Suprapubic skin (tissue), 4 donors: ENCODE measurements at regions not wholly inside any gene's neighbourhood (a gene's known extent, or its start where the extent isn't known, plus 50 kb on each side); places are given as distances from the start of the nearest gene placed in this dataset.

Source experiments
- DNase-seq, 2 donors: peaks; one replicate each; pipeline ENCODE4 v3.0.0-alpha.2; 2019; ENCODE audit warnings: low spot score in 2 of 2
- H3K27ac ChIP-seq: fragments of 200-600 bp; sonication (generic); one replicate; pipeline ENCODE4 v1.5.1; 2019
- H3K27me3 ChIP-seq: fragments of 200-600 bp; sonication (generic); one replicate; pipeline ENCODE4 v1.5.1; 2019
- H3K36me3 ChIP-seq: fragments of 200-600 bp; sonication (generic); one replicate; pipeline ENCODE4 v1.5.1; 2019
- H3K4me1 ChIP-seq: fragments of 200-600 bp; sonication (generic); one replicate; pipeline ENCODE4 v1.5.1; 2019
- H3K4me3 ChIP-seq: fragments of 200-600 bp; sonication (generic); one replicate; pipeline ENCODE4 v1.5.1; 2019; ENCODE audit warnings: mild to moderate bottlenecking
- H3K9me3 ChIP-seq: fragments of 200-600 bp; sonication (generic); one replicate; pipeline ENCODE4 v1.5.1; 2019
- EP300 ChIP-seq: sonication (generic); formaldehyde crosslinking; IDR thresholded peaks from one replicate; pipeline ENCODE4 v1.6.1; 2017; ENCODE audit warnings: antibody characterized with exemption
- POLR2A ChIP-seq, 2 donors: fragments of 450-650 bp; IDR thresholded peaks; one replicate each; pipeline ENCODE4 v1.6.1; 2017; ENCODE audit warnings: antibody characterized with exemption in 2 of 2, mild to moderate bottlenecking in 2 of 2, moderate library complexity in 2 of 2
- POLR2AphosphoS5 ChIP-seq, 3 donors: sonication (generic); formaldehyde crosslinking; IDR thresholded peaks; one replicate each; pipeline ENCODE4 v1.6.1; 2017; ENCODE audit warnings: antibody characterized with exemption in 3 of 3
- WGBS: methylation state at CpG from one replicate; pipeline ENCODE4 v1.1.5; 2018; 5-methylcytosine and 5-hydroxymethylcytosine counted together
- TF ChIP-seq, protein P1 (sequence below), 2 donors: fragments of 200-600 bp in 1 of 2; fragments of 450-650 bp in 1 of 2; sonication (generic) in 1 of 2; IDR thresholded peaks; one replicate each; pipeline ENCODE4 v1.5.1; 2016 to 2019; ENCODE audit warnings: antibody characterized with exemption in 2 of 2, mild to moderate bottlenecking in 1 of 2, moderate library complexity in 1 of 2

DNA sequence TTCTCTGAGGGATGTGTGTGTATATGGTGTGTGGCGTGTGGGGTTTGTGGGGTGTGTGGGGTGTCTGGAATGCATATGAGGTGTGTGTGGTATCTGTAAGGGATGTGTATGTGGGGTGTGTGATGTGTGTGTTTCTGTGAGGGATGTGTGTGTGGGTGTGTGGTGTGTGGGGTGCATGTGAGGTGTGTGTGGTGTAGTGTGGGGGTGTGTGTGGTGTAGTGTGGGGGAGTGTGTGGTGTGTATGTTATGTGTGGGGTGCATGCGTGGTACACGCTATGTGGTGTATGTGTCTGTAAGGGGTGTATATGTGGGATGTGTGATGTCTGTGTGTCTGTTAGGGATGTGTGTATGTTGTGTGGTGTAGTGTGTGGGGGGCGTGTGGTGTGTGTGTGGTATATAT is 300.0 kb downstream of the FGF9 start:
- Histone ChIP-seq H3K4me3 (no peak overlapping the region), H3K27me3 (no peaks in the 10 kb centered on the region), H3K27ac (no peak overlapping the region), H3K9me3 (no peaks in the 10 kb centered on the region), H3K36me3 (no peaks in the 10 kb centered on the region), H3K4me1 (no peaks in the 10 kb centered on the region)
- DNase-seq: no peak
- WGBS: 91% methylated on average over 4 of the region's 4 CpGs
- TF ChIP-seq POLR2AphosphoS5 (IDR thresholded peaks at IDR 0.05): no peak
- no peak for TF ChIP-seq POLR2A (IDR thresholded peaks at IDR 0.05)
- TF ChIP-seq EP300: no peak
- TF ChIP-seq, protein P1, sequence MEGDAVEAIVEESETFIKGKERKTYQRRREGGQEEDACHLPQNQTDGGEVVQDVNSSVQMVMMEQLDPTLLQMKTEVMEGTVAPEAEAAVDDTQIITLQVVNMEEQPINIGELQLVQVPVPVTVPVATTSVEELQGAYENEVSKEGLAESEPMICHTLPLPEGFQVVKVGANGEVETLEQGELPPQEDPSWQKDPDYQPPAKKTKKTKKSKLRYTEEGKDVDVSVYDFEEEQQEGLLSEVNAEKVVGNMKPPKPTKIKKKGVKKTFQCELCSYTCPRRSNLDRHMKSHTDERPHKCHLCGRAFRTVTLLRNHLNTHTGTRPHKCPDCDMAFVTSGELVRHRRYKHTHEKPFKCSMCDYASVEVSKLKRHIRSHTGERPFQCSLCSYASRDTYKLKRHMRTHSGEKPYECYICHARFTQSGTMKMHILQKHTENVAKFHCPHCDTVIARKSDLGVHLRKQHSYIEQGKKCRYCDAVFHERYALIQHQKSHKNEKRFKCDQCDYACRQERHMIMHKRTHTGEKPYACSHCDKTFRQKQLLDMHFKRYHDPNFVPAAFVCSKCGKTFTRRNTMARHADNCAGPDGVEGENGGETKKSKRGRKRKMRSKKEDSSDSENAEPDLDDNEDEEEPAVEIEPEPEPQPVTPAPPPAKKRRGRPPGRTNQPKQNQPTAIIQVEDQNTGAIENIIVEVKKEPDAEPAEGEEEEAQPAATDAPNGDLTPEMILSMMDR (IDR thresholded peaks at IDR 0.05): no peak

DNA sequence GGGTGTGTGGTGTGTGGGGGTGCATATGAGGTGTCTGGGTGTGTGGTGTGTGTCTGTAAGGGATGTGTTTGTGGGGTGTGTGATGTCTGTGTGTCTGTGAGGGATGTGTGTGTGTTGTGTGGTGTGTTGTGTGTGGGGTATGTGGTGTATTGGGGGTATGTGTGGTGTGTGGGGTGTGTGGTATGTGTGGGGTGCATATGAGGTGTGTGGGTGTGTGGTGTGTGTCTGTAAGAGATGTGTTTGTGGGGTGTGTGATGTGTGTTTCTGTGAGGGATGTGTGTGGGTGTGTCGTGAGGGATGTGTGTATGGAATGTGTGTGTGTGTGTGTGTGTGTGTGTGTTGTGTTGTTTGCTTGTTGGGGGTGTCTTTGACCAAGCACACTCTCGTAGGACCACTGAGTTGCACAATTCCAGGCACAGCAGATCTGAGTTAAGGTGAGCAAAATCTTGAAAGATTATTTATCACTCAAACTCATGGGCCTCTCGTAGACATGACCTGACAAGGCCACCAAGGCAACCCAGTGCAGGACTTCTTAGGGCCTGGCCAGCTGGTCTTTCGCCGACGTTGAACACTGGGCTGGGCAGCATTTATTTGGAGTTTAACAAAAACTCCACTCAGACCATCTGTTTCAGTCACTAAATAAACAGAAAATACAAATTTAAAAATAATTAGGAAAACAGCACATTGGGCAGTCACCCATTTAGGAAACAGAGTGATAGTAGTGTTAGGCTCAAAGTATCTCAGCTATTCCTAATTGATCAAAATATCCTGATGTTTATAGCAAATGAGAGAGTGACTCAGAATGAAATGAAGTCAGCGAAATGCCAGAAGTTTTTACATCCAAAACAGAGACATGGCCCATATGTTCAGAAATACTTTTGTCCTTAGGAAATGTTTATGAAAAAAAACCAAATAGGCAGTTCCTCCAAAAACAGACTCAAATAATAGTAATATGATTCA is 301.1 kb downstream of the FGF9 start:
- Histone ChIP-seq H3K9me3 (no peaks in the 10 kb centered on the region), H3K27me3 (no peaks in the 10 kb centered on the region), H3K4me1 (no peaks in the 10 kb centered on the region), H3K36me3 (no peaks in the 10 kb centered on the region), H3K4me3 (no peak overlapping the region), H3K27ac (no peak overlapping the region)
- 58% methylated on average over 7 of the region's 7 CpGs for WGBS
- DNase-seq: no peak
- TF ChIP-seq EP300: no peak
- TF ChIP-seq, protein P1 (IDR thresholded peaks at IDR 0.05): no peak
- no peak for TF ChIP-seq POLR2AphosphoS5 (IDR thresholded peaks at IDR 0.05)
- no peak for TF ChIP-seq POLR2A (IDR thresholded peaks at IDR 0.05)

DNA sequence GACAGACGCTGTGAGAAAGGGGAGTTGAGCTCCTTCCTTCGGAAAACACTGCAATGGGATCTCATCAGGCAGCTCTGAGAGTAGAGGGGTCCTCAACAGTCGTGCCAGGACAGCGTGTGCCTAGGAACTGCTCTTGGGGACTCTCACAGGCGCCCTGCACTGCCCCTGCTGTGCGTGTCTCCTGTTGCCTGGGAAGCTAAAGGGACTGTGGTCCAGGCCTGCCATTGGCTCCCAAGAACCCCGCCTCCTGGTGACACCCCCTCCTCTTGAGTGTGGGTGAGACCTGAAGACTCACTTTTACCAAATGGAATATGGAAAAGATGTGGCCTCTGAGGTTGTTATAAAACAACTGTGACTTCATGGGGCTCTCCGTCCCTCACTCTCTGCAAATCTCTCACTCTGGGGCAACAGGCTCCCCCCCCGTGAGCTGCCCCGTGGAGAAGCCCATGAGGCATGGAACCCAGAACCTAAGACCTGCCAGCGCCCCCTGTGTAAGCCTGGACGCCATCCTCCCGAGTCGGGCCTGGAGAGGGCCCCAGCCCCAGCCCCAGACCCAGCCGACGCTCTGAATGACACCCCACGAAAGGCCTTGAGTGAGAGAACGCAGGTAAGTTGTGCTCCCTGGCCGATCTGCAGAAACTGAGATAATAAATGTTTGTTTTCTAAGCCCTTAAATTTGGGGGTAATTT is 302.7 kb downstream of the FGF9 start:
- Histone ChIP-seq H3K9me3 (no peaks in the 10 kb centered on the region), H3K27ac (no peak overlapping the region), H3K4me3 (no peak overlapping the region), H3K36me3 (no peaks in the 10 kb centered on the region), H3K27me3 (no peaks in the 10 kb centered on the region), H3K4me1 (no peaks in the 10 kb centered on the region)
- 89% methylated on average over 16 of the region's 19 CpGs for WGBS
- TF ChIP-seq EP300: no peak
- TF ChIP-seq POLR2A (IDR thresholded peaks at IDR 0.05): no peak
- TF ChIP-seq, protein P1 (IDR thresholded peaks at IDR 0.05): no peak
- no peak for TF ChIP-seq POLR2AphosphoS5 (IDR thresholded peaks at IDR 0.05)
- no peak for DNase-seq

DNA sequence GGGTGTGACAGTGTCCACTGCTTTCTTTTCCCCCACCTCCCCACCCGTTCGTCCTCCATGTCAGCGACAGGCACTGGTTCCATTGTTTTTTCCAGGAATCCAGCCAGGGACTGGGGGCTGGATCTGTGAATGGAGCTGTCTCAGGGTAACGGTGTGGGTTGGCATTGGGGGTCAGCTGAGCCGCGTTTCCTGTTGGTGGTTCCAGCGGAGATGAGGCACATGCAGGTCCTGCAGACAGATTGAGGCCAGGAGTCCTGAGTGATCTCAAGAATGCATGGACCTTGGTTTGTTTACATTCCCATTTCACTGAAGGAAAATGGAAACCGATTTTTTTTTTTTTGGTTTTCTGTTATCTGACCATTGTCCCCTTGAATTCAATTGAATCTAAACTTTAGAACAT is 303.9 kb downstream of the FGF9 start:
- WGBS: 86% methylated on average over 8 of the region's 8 CpGs
- DNase-seq: no peak
- H3K36me3 ChIP-seq: no peaks in the 10 kb centered on the region
- TF ChIP-seq, protein P1 (IDR thresholded peaks at IDR 0.05): no peak
- TF ChIP-seq EP300 (no peak), POLR2A (IDR thresholded peaks at IDR 0.05) (no peak), POLR2AphosphoS5 (IDR thresholded peaks at IDR 0.05) (no peak)
- no peak overlapping the region for H3K4me3 ChIP-seq
- H3K27ac ChIP-seq: no peak overlapping the region
- H3K27me3 ChIP-seq: no peaks in the 10 kb centered on the region
- no peaks in the 10 kb centered on the region for H3K4me1 ChIP-seq
- no peaks in the 10 kb centered on the region for H3K9me3 ChIP-seq

DNA sequence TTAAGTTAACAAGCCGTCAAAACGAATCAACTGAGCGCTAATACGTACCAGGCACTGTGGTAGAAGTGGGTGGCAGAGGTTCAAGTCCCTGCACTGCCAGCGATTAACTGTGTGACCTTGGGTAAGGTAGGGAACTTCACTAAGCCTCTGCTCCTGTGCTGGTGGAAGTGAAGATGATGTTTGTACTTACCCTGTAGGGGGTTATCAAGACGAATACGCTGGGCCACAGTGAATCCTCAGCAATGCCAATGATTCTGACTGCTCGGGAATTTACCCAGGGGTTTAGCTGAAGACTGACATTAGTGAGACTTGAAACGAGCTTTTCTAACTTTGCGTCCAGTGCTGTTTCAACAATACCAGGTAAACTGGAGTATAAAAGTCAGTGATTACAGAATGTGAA is 305.3 kb downstream of the FGF9 start:
- no peaks in the 10 kb centered on the region for H3K9me3 ChIP-seq
- no peaks in the 10 kb centered on the region for H3K4me1 ChIP-seq
- no peaks in the 10 kb centered on the region for H3K27me3 ChIP-seq
- no peak for TF ChIP-seq EP300
- TF ChIP-seq POLR2A (IDR thresholded peaks at IDR 0.05): no peak
- TF ChIP-seq POLR2AphosphoS5 (IDR thresholded peaks at IDR 0.05): no peak
- TF ChIP-seq, protein P1 (IDR thresholded peaks at IDR 0.05): no peak
- H3K4me3 ChIP-seq: no peak overlapping the region
- DNase-seq: no peak
- 88% methylated on average over 10 of the region's 10 CpGs for WGBS
- no peaks in the 10 kb centered on the region for H3K36me3 ChIP-seq
- H3K27ac ChIP-seq: no peak overlapping the region
